Vagina (tissue), 2 donors: ENCODE measurements at regions not wholly inside any gene's neighbourhood (a gene's known extent, or its start where the extent isn't known, plus 50 kb on each side); places are given as distances from the start of the nearest gene placed in this dataset.

ENCODE experiments used
- DNase-seq, 2 donors: peaks; one replicate each; pipeline ENCODE4 v3.0.0-alpha.2; 2017; ENCODE audit errors: extremely low spot score in 2 of 2
- H3K27ac ChIP-seq: fragments of 200-600 bp; sonication (generic); one replicate; pipeline ENCODE4 v1.5.1; 2019
- H3K27me3 ChIP-seq: fragments of 200-600 bp; sonication (generic); one replicate; pipeline ENCODE4 v1.5.1; 2019
- H3K36me3 ChIP-seq, 2 donors: fragments of 200-600 bp; sonication (generic); one replicate each; pipeline ENCODE4 v1.5.1; 2017 to 2019
- H3K4me1 ChIP-seq: fragments of 200-600 bp; sonication (generic); one replicate; pipeline ENCODE4 v1.5.1; 2019
- H3K4me3 ChIP-seq, 2 donors: fragments of 200-600 bp; sonication (generic); 1 replicate in 1 of 2; 2 replicates in 1 of 2; pipeline ENCODE4 v1.5.1; 2016 to 2019
- H3K9me3 ChIP-seq: fragments of 200-600 bp; sonication (generic); one replicate; pipeline ENCODE4 v1.5.1; 2019
- CTCF ChIP-seq, 3 experiments: fragments of 450-650 bp in 2 of 3; fragments of 200-600 bp in 1 of 3; sonication (generic) in 1 of 3; IDR thresholded peaks; one replicate each; pipeline ENCODE4 v1.5.1; 2017 to 2019; ENCODE audit warnings: antibody characterized with exemption in 3 of 3, mild to moderate bottlenecking in 2 of 3, moderate library complexity in 2 of 3
- POLR2A ChIP-seq, 2 donors: fragments of 450-650 bp; IDR thresholded peaks; one replicate each; pipeline ENCODE4 v1.6.1; 2017; ENCODE audit warnings: antibody characterized with exemption in 2 of 2, mild to moderate bottlenecking in 2 of 2, moderate library complexity in 2 of 2
- POLR2AphosphoS5 ChIP-seq, 2 donors: sonication (generic); formaldehyde crosslinking; IDR thresholded peaks; one replicate each; pipeline ENCODE4 v1.9.0; 2017; ENCODE audit warnings: antibody characterized with exemption in 2 of 2, mild to moderate bottlenecking in 2 of 2, low read depth in 1 of 2; ENCODE audit not compliant: insufficient read depth in 1 of 2
- intact Hi-C: fragments of 100-400 bp; cut with DNase I; formaldehyde crosslinking; loops from one replicate; pipeline ENCODE4 v1.15.1; 2023

DNA sequence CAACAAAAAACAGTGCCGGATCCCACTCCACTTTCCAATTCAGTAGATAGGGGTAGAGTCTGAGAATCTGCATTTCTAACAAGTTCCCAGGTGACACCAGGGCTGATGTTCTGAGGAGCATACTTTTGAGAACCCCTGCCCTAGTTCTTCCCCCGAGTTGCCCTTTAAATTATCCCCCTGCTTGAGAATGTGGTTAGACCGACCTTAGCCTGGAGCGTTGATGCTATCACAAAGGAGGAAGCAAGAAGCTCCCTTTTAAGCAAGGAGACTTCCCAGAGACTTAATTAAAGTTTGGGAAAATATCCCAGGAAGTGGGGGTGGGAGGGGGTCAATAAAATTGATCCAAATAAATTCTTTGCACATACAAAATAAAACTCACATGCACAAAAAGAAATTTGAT lies 485.9 kb downstream of the SMARCA1 start:
- no peak overlapping the region for H3K27ac ChIP-seq
- no peaks in the 10 kb centered on the region for H3K27me3 ChIP-seq
- intact Hi-C loops, result no loop called here
- no peak for DNase-seq
- H3K36me3 ChIP-seq, result no peaks in the 10 kb centered on the region
- TF ChIP-seq POLR2A (IDR thresholded peaks at IDR 0.05), result no peak
- no peak for TF ChIP-seq CTCF (IDR thresholded peaks at IDR 0.05)
- TF ChIP-seq POLR2AphosphoS5 (IDR thresholded peaks at IDR 0.05; ENCODE audit: insufficient read depth in 1 of 2, low read depth in 1 of 2), result no peak
- no peaks in the 10 kb centered on the region for H3K9me3 ChIP-seq
- no peak overlapping the region for H3K4me3 ChIP-seq
- no peaks in the 10 kb centered on the region for H3K4me1 ChIP-seq

DNA sequence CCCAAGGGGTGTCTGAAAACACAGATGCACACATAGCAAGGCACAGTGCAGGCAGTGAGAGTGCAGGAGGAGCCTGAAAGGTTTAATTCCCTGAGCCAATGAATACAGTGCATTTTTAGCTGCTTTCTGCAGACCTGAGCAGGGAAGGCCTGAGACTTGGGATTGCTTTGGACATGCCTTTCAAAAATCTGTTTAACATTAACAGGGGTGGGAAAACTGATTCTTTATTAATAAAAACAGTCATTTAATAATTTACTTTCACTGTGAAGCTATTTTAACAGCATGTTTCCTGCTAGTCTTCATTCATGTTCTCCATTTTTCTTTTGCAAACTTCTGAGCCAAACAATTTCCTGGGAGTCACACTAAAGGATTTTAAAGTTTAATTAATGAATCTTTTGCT lies 488.1 kb downstream of the SMARCA1 start:
- TF ChIP-seq POLR2AphosphoS5 (IDR thresholded peaks at IDR 0.05; ENCODE audit: insufficient read depth in 1 of 2, low read depth in 1 of 2) (no peak), CTCF (IDR thresholded peaks at IDR 0.05) (no peak), POLR2A (IDR thresholded peaks at IDR 0.05) (no peak)
- no peak for DNase-seq
- Histone ChIP-seq H3K27me3 (no peaks in the 10 kb centered on the region), H3K36me3 (no peaks in the 10 kb centered on the region), H3K4me1 (no peaks in the 10 kb centered on the region), H3K27ac (no peak overlapping the region), H3K4me3 (no peak overlapping the region), H3K9me3 (no peaks in the 10 kb centered on the region)
- intact Hi-C loops, result no loop called here

DNA sequence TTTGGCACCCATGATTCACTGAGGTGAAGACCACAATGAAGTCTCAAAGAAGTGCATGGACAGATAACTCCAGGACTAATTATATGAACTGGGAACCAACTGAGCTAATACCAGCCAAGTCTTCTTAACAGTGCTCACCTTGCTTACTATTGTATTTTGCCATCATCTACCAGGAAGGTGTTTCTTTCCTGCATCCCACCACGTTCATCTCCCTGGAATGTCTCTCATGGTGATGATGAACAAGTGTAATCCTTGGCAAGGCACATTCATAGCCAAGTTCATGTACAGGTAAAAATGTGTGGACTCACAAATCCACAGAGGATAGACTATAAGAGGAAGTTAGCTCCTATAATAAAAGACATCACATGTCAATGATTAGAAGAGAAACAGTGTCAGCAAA lies 489.1 kb downstream of the SMARCA1 start:
- Histone ChIP-seq H3K27ac (no peak overlapping the region), H3K4me3 (no peak overlapping the region), H3K4me1 (no peaks in the 10 kb centered on the region), H3K9me3 (no peaks in the 10 kb centered on the region), H3K36me3 (no peaks in the 10 kb centered on the region), H3K27me3 (no peaks in the 10 kb centered on the region)
- intact Hi-C loops, result no loop called here
- TF ChIP-seq CTCF (IDR thresholded peaks at IDR 0.05) (no peak), POLR2A (IDR thresholded peaks at IDR 0.05) (no peak), POLR2AphosphoS5 (IDR thresholded peaks at IDR 0.05; ENCODE audit: insufficient read depth in 1 of 2, low read depth in 1 of 2) (no peak)
- no peak for DNase-seq

GRCh38 chrX:129026202-129026601 lies 497.1 kb downstream of the SMARCA1 start:
- H3K4me1 ChIP-seq, result no peaks in the 10 kb centered on the region
- intact Hi-C loops, result no loop called here
- no peak overlapping the region for H3K4me3 ChIP-seq
- no peaks in the 10 kb centered on the region for H3K9me3 ChIP-seq
- H3K27ac ChIP-seq, result no peak overlapping the region
- DNase-seq, result no peak
- TF ChIP-seq POLR2A (IDR thresholded peaks at IDR 0.05) (no peak), POLR2AphosphoS5 (IDR thresholded peaks at IDR 0.05; ENCODE audit: insufficient read depth in 1 of 2, low read depth in 1 of 2) (no peak), CTCF (IDR thresholded peaks at IDR 0.05) (no peak)
- H3K36me3 ChIP-seq, result no peaks in the 10 kb centered on the region
- H3K27me3 ChIP-seq, result no peaks in the 10 kb centered on the region

- intact Hi-C loops, result no loop called here
- H3K36me3 ChIP-seq, result no peaks in the 10 kb centered on the region
- H3K27ac ChIP-seq, result no peak overlapping the region
- H3K4me3 ChIP-seq, result no peak overlapping the region
- TF ChIP-seq CTCF (IDR thresholded peaks at IDR 0.05), result no peak
- no peak for TF ChIP-seq POLR2A (IDR thresholded peaks at IDR 0.05)
- no peak for TF ChIP-seq POLR2AphosphoS5 (IDR thresholded peaks at IDR 0.05; ENCODE audit: insufficient read depth in 1 of 2, low read depth in 1 of 2)
- H3K9me3 ChIP-seq, result no peaks in the 10 kb centered on the region
- H3K4me1 ChIP-seq, result no peaks in the 10 kb centered on the region
- no peak for DNase-seq
- no peaks in the 10 kb centered on the region for H3K27me3 ChIP-seq
Measured at GRCh38 chrX:129025376-129025775, 497.9 kb downstream of the SMARCA1 start.
